Mesendoderm (in vitro differentiated cells): ENCODE measurements at regions not wholly inside any gene's neighbourhood (a gene's known extent, or its start where the extent isn't known, plus 50 kb on each side); places are given as distances from the start of the nearest gene placed in this dataset.

Experiments used
- DNase-seq: peaks from one replicate; pipeline ENCODE4 v3.0.0; 2013
- H2AK5ac ChIP-seq: 2 replicates; pipeline ENCODE4 v1.6.1; 2013; ENCODE audit warnings: low read length, inconsistent platforms
- H2BK120ac ChIP-seq: 2 replicates; pipeline ENCODE4 v1.6.1; 2013; ENCODE audit warnings: low read depth, mild to moderate bottlenecking, low read length, moderate library complexity, mixed read lengths
- H2BK15ac ChIP-seq: replicated peaks from 2 replicates; pipeline ENCODE4 v1.6.1; 2013; ENCODE audit warnings: low read depth, mild to moderate bottlenecking, moderate library complexity
- H2BK5ac ChIP-seq: 2 replicates; pipeline ENCODE4 v1.6.1; 2013; ENCODE audit warnings: low read length, inconsistent platforms
- H3K18ac ChIP-seq: 2 replicates; pipeline ENCODE4 v1.6.1; 2013; ENCODE audit warnings: mild to moderate bottlenecking, low read length, mixed read lengths
- H3K23ac ChIP-seq: one replicate; pipeline ENCODE4 v1.6.1; 2013; ENCODE audit warnings: low read length
- H3K27ac ChIP-seq: 2 replicates; pipeline ENCODE4 v1.5.1; 2013; ENCODE audit warnings: low read depth, mild to moderate bottlenecking, inconsistent platforms, low read length, moderate library complexity
- H3K27me3 ChIP-seq: 2 replicates; pipeline ENCODE4 v1.6.1; 2013; ENCODE audit warnings: low read length, control low read depth, mild to moderate bottlenecking, inconsistent platforms; ENCODE audit not compliant: insufficient read depth, poor library complexity
- H3K36me3 ChIP-seq: 2 replicates; pipeline ENCODE4 v1.6.1; 2013; ENCODE audit warnings: low read length, inconsistent platforms; ENCODE audit not compliant: control insufficient read depth, insufficient read depth
- H3K4ac ChIP-seq: one replicate; pipeline ENCODE4 v1.6.1; 2013; ENCODE audit warnings: low read depth, mild to moderate bottlenecking, low read length, moderate library complexity
- H3K4me1 ChIP-seq: 2 replicates; pipeline ENCODE4 v1.6.1; 2013; ENCODE audit warnings: low read depth, low read length, inconsistent platforms; ENCODE audit not compliant: control insufficient read depth
- H3K4me2 ChIP-seq: 2 replicates; pipeline ENCODE4 v1.6.1; 2013; ENCODE audit warnings: low read length
- H3K4me3 ChIP-seq: 2 replicates; pipeline ENCODE4 v1.5.1; 2013; ENCODE audit warnings: mild to moderate bottlenecking, low read length
- H3K56ac ChIP-seq: one replicate; pipeline ENCODE4 v1.6.1; 2013; ENCODE audit warnings: low read length
- H3K79me1 ChIP-seq: 2 replicates; pipeline ENCODE4 v1.6.1; 2013; ENCODE audit warnings: low read length, inconsistent platforms
- H3K79me2 ChIP-seq: 2 replicates; pipeline ENCODE4 v1.6.1; 2013; ENCODE audit warnings: mild to moderate bottlenecking, low read length; ENCODE audit not compliant: control insufficient read depth, insufficient read depth
- H3K9ac ChIP-seq: 2 replicates; pipeline ENCODE4 v1.6.1; 2013; ENCODE audit warnings: low read length, inconsistent platforms
- H4K5ac ChIP-seq: one replicate; pipeline ENCODE4 v1.6.1; 2013; ENCODE audit warnings: low read length
- H4K8ac ChIP-seq: one replicate; pipeline ENCODE4 v1.6.1; 2013; ENCODE audit warnings: low read depth, mild to moderate bottlenecking, control low read depth, low read length, moderate library complexity
- WGBS: extraction: QIAGEN DNeasy Blood & Tissue Kit; methylation state at CpG from one replicate; pipeline ENCODE4 v1.1.7; 2013; ENCODE audit warnings: low lambda C conversion rate, missing lambda C conversion rate; ENCODE audit not compliant: insufficient coverage; ENCODE audit errors: extremely low coverage; 5-methylcytosine and 5-hydroxymethylcytosine counted together

DNA sequence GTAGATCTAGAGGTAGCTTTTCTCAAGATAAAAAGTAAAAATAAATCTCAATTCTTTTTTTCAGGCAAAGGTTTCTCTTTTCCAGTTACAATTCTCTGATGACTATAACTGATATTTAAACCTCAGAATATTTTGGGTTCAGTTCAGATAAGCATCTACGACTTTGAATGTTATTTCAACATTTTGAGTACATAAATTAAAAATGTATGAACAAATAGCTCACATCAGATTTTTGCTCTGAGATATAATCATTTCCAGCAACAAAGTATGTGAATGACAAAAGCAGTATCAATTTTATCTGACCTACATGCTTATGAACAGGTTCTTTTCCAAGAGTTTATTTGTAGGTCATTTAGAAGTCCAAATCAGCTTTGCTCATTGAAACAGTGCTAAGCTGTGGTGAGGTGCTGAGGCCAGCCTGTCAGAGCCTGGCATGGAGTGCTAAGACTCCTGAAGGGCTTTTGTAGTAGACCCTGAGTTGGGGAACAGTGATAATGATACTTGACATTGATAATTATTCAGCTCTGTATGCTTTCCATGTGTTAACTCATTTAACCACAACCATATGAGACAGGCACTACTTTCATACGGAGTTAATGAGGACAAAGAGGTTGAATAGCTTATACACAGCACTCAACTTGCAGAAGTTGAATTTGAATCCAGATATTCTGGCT, 205.0 kb upstream of the DCN start:
- Histone ChIP-seq H4K5ac (no peak overlapping the region), H3K79me1 (no peaks in the 10 kb centered on the region), H3K36me3 (no peaks in the 10 kb centered on the region), H3K4me3 (no peak overlapping the region), H3K56ac (no peak overlapping the region), H2BK15ac (no peak overlapping the region), H4K8ac (no peak overlapping the region), H3K23ac (no peak overlapping the region), H3K79me2 (no peaks in the 10 kb centered on the region), H3K9ac (no peak overlapping the region), H3K27me3 (no peaks in the 10 kb centered on the region), H3K18ac (no peak overlapping the region), H2AK5ac (no peak overlapping the region), H2BK120ac (no peak overlapping the region), H3K4me2 (no peak overlapping the region), H3K4me1 (no peaks in the 10 kb centered on the region), H2BK5ac (no peak overlapping the region), H3K27ac (no peak overlapping the region), H3K4ac (no peak overlapping the region)
- DNase-seq = no peak
- WGBS = no CpG with 5 or more reads among the region's 2 CpGs

DNA sequence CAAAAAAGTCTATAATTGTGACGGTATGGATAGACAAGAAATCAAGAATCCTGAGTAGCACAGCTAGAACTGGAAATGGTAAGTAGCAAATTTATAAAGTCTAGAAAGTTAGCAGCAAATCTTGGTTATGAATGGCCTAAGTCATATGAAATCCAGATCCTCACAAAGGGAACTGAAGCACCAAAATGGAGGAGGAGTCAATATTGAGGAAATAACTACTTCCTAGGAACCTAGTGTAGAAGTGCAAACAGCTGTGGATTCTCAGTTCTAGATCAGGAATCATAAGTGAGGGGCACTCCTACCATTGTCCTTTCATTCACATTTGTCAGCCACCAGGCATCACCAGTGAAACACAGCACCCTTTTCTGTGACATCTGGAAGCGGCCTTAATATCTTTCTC, 202.2 kb upstream of the DCN start:
- no peak overlapping the region for H3K4ac ChIP-seq
- no peak overlapping the region for H2AK5ac ChIP-seq
- no peak overlapping the region for H3K56ac ChIP-seq
- H3K23ac ChIP-seq = no peak overlapping the region
- H3K36me3 ChIP-seq = no peaks in the 10 kb centered on the region
- H3K18ac ChIP-seq = no peak overlapping the region
- no peaks in the 10 kb centered on the region for H3K79me1 ChIP-seq
- H3K27ac ChIP-seq = no peak overlapping the region
- H3K4me1 ChIP-seq = no peaks in the 10 kb centered on the region
- H3K4me2 ChIP-seq = no peak overlapping the region
- no CpG with 5 or more reads among the region's 2 CpGs for WGBS
- no peaks in the 10 kb centered on the region for H3K27me3 ChIP-seq
- no peak overlapping the region for H2BK5ac ChIP-seq
- no peak overlapping the region for H2BK120ac ChIP-seq
- H4K5ac ChIP-seq = no peak overlapping the region
- H3K79me2 ChIP-seq = no peaks in the 10 kb centered on the region
- no peak overlapping the region for H3K9ac ChIP-seq
- H2BK15ac ChIP-seq = no peak overlapping the region
- H3K4me3 ChIP-seq = no peak overlapping the region
- DNase-seq = no peak
- H4K8ac ChIP-seq = no peak overlapping the region

DNA sequence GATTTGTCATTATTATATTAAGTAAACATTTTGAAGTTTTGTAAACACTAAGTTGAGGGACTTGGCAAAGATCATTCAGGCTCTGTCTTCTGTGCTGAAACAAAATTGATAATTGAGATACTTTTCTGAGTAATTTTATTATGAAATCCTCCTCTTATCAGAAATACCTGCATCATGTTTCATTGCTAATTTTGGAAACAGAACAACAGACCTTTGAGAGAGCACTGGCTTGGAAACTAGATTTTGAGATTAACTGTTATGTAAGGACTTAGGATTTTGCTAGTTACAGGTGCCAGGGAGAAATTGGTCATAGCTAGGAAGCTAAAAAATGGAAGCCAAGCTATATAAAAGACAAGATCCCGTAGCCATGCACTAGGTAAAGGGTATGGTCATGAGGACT, 201.7 kb upstream of the DCN start:
- no peaks in the 10 kb centered on the region for H3K36me3 ChIP-seq
- no peak for DNase-seq
- no CpG with 5 or more reads among the region's 1 CpG for WGBS
- no peaks in the 10 kb centered on the region for H3K79me2 ChIP-seq
- no peak overlapping the region for H4K8ac ChIP-seq
- no peaks in the 10 kb centered on the region for H3K27me3 ChIP-seq
- no peak overlapping the region for H3K18ac ChIP-seq
- no peak overlapping the region for H3K4me2 ChIP-seq
- H2AK5ac ChIP-seq = no peak overlapping the region
- H3K23ac ChIP-seq = no peak overlapping the region
- H3K79me1 ChIP-seq = no peaks in the 10 kb centered on the region
- H2BK15ac ChIP-seq = no peak overlapping the region
- no peak overlapping the region for H3K56ac ChIP-seq
- H3K4me3 ChIP-seq = no peak overlapping the region
- no peaks in the 10 kb centered on the region for H3K4me1 ChIP-seq
- H3K9ac ChIP-seq = no peak overlapping the region
- H3K27ac ChIP-seq = no peak overlapping the region
- H4K5ac ChIP-seq = no peak overlapping the region
- H2BK120ac ChIP-seq = no peak overlapping the region
- no peak overlapping the region for H2BK5ac ChIP-seq
- no peak overlapping the region for H3K4ac ChIP-seq

DNA sequence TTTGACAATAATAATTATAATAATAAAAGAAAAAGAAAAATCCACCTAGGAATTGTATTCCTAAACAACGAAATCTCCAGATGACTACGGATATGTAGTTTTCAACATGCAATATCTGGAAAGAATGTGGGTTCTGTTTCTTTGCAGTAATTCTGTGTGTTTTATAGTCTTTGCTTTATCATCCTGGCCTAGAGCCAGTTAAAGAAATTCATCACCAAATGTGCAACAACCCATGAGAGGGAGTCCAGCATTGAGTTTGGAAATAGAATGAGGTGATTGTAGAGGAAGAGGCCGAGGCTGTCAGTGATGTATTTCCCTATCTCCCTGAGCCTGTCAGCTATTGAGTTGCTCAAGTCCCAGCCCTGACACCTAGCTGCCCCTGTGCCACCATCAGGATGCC, 200.5 kb upstream of the DCN start:
- no CpG with 5 or more reads among the region's 3 CpGs for WGBS
- no peak overlapping the region for H3K4me2 ChIP-seq
- no peak for DNase-seq
- no peaks in the 10 kb centered on the region for H3K4me1 ChIP-seq
- H3K36me3 ChIP-seq = no peaks in the 10 kb centered on the region
- H2BK120ac ChIP-seq = no peak overlapping the region
- H3K79me1 ChIP-seq = no peaks in the 10 kb centered on the region
- H2BK5ac ChIP-seq = no peak overlapping the region
- no peak overlapping the region for H3K9ac ChIP-seq
- H3K79me2 ChIP-seq = no peaks in the 10 kb centered on the region
- H4K8ac ChIP-seq = no peak overlapping the region
- no peak overlapping the region for H3K4me3 ChIP-seq
- no peaks in the 10 kb centered on the region for H3K27me3 ChIP-seq
- no peak overlapping the region for H3K27ac ChIP-seq
- H2AK5ac ChIP-seq = no peak overlapping the region
- H3K18ac ChIP-seq = no peak overlapping the region
- no peak overlapping the region for H3K56ac ChIP-seq
- no peak overlapping the region for H2BK15ac ChIP-seq
- H4K5ac ChIP-seq = no peak overlapping the region
- H3K4ac ChIP-seq = peak overlapping the region; percentile 7
- no peak overlapping the region for H3K23ac ChIP-seq

DNA sequence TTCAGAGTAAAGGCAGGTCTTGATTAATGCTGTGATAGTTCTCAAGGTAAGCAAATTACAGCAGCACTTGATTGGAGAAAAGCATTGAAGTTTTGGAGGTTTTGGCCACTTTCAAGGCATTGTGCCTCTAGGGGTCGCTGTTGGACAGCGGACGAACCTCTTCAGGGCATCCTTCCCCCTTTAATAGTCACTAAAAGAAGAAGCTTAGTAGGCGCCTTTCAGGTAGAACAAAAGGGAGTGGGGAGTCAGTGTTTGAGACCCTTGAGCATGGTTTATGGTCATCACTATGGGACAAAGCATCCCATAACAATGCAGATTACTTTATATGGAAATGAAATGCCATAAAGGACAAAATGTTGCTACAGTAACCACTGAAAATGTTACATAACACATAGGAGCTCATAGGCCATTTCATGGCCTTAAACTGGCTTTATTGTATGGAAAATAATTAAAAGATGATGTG, 199.5 kb upstream of the DCN start:
- WGBS = no CpG with 5 or more reads among the region's 4 CpGs
- Histone ChIP-seq H3K23ac (no peak overlapping the region), H3K56ac (peak overlapping the region; percentile 88), H3K27ac (no peak overlapping the region), H3K4me2 (peak overlapping the region; percentile 95), H4K8ac (no peak overlapping the region), H3K4me3 (peak overlapping the region; percentile 40), H4K5ac (no peak overlapping the region), H3K4me1 (no peaks in the 10 kb centered on the region), H3K18ac (no peak overlapping the region), H3K27me3 (no peaks in the 10 kb centered on the region), H3K9ac (peak overlapping the region; percentile 71), H3K79me1 (no peaks in the 10 kb centered on the region), H2BK15ac (no peak overlapping the region), H3K36me3 (no peaks in the 10 kb centered on the region), H2BK5ac (no peak overlapping the region), H2BK120ac (no peak overlapping the region), H2AK5ac (no peak overlapping the region), H3K79me2 (no peaks in the 10 kb centered on the region), H3K4ac (no peak overlapping the region)
- peak; percentile 88 for DNase-seq

DNA sequence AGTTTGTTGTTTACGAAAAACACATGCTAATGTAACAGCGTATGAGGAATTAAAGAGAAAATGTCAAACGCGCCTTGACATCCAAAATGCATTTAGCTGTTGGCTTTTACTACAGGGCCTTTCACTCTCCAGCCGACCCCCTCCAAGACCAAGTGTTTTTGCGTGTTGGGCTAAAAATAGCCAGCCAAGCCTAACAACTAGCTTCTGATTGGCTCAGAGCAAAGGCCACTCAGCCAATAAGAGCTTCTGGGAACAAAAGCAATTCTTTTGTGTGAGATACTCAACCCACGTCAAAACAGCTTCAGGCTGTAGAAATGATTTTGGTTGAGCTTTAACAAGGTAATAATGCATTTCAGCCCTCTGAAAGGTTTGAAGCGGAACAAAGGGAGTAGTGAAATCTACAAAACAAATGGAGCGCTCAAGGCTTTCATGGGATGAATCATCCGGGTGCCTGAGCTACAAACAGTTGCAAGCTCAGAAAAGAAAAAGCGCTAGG, 198.7 kb upstream of the DCN start:
- Histone ChIP-seq H3K4ac (no peak overlapping the region), H3K56ac (peak overlapping the region; percentile 63), H4K8ac (no peak overlapping the region), H3K4me3 (peak overlapping the region; percentile 29), H4K5ac (no peak overlapping the region), H3K79me1 (no peaks in the 10 kb centered on the region), H3K27ac (no peak overlapping the region), H3K27me3 (no peaks in the 10 kb centered on the region), H3K4me2 (peak overlapping the region; percentile 39), H2BK5ac (no peak overlapping the region), H3K23ac (no peak overlapping the region), H3K9ac (peak overlapping the region; percentile 71), H3K79me2 (no peaks in the 10 kb centered on the region), H2AK5ac (no peak overlapping the region), H2BK15ac (no peak overlapping the region), H2BK120ac (no peak overlapping the region), H3K4me1 (no peaks in the 10 kb centered on the region), H3K36me3 (no peaks in the 10 kb centered on the region), H3K18ac (peak overlapping the region; percentile 51)
- peak; percentile 95 for DNase-seq
- no CpG with 5 or more reads among the region's 11 CpGs for WGBS
